Liver (tissue), 8 donors: ENCODE measurements at regions not wholly inside any gene's neighbourhood (a gene's known extent, or its start where the extent isn't known, plus 50 kb on each side); places are given as distances from the start of the nearest gene placed in this dataset.

Experiments
- DNase-seq: peaks from one replicate; pipeline ENCODE4 v3.0.0-alpha.2; 2017; ENCODE audit warnings: low spot score
- H3K27ac ChIP-seq, 2 donors: one replicate each; pipeline ENCODE4 v1.7.0; 2013; ENCODE audit warnings: inconsistent platforms in 2 of 2, low read length in 2 of 2, control low read depth in 1 of 2, low read depth in 1 of 2, mild to moderate bottlenecking in 1 of 2
- H3K27me3 ChIP-seq, 4 donors: one replicate each; pipeline versions ENCODE4 v1.6.1 to v1.7.0; 2013; ENCODE audit warnings: low read length in 3 of 4, inconsistent platforms in 1 of 4, mild to moderate bottlenecking in 1 of 4, moderate library complexity in 1 of 4; ENCODE audit not compliant: control insufficient read depth in 4 of 4, insufficient read depth in 4 of 4
- H3K36me3 ChIP-seq, 4 donors: one replicate each; pipeline versions ENCODE4 v1.6.1 to v1.7.0; 2013; ENCODE audit warnings: low read length in 3 of 4, mild to moderate bottlenecking in 3 of 4, low read depth in 1 of 4, moderate library complexity in 1 of 4; ENCODE audit not compliant: control insufficient read depth in 4 of 4, insufficient read depth in 3 of 4
- H3K4me1 ChIP-seq, 4 donors: one replicate each; pipeline versions ENCODE4 v1.6.1 to v1.7.0; 2013; ENCODE audit warnings: low read length in 3 of 4, mild to moderate bottlenecking in 3 of 4, moderate library complexity in 1 of 4; ENCODE audit not compliant: control insufficient read depth in 4 of 4, insufficient read depth in 4 of 4
- H3K4me3 ChIP-seq, 3 donors: one replicate each; pipeline versions ENCODE4 v1.6.1 to v1.7.0; 2013; ENCODE audit warnings: low read length in 3 of 3, control low read depth in 1 of 3, low read depth in 1 of 3, mild to moderate bottlenecking in 1 of 3
- H3K9ac ChIP-seq, 2 donors: one replicate each; pipeline ENCODE4 v1.7.0; 2013; ENCODE audit warnings: low read length in 2 of 2, mild to moderate bottlenecking in 2 of 2, moderate library complexity in 2 of 2, control low read depth in 1 of 2, low read depth in 1 of 2
- H3K9me3 ChIP-seq, 4 donors: one replicate each; pipeline versions ENCODE4 v1.6.1 to v1.7.0; 2013; ENCODE audit warnings: low read length in 3 of 4; ENCODE audit not compliant: control insufficient read depth in 4 of 4
- EGR1 ChIP-seq, 2 donors: IDR thresholded peaks; 2 replicates each; pipeline ENCODE4 v1.6.1; 2016 to 2018; ENCODE audit warnings: antibody characterized with exemption in 2 of 2, low read depth in 2 of 2
- FOXA2 ChIP-seq: IDR thresholded peaks from 2 replicates; pipeline ENCODE4 v1.6.1; 2016; ENCODE audit warnings: antibody characterized with exemption
- HNF4A ChIP-seq, 2 donors: conservative IDR thresholded peaks; 2 replicates each; pipeline ENCODE4 v1.6.1; 2016; ENCODE audit warnings: antibody characterized with exemption in 2 of 2, mild to moderate bottlenecking in 2 of 2
- HNF4G ChIP-seq: IDR thresholded peaks from 2 replicates; pipeline ENCODE4 v1.6.1; 2016; ENCODE audit warnings: antibody characterized with exemption
- NR2F2 ChIP-seq: IDR thresholded peaks from 2 replicates; pipeline ENCODE4 v1.6.1; 2016; ENCODE audit warnings: antibody characterized with exemption
- RAD21 ChIP-seq, 2 donors: IDR thresholded peaks; 2 replicates each; pipeline ENCODE4 v1.6.1; 2016; ENCODE audit warnings: antibody characterized with exemption in 2 of 2, mild to moderate bottlenecking in 2 of 2
- SP1 ChIP-seq: IDR thresholded peaks from 2 replicates; pipeline ENCODE4 v1.6.1; 2018; ENCODE audit warnings: antibody characterized with exemption, mild to moderate bottlenecking
- YY1 ChIP-seq: IDR thresholded peaks from 2 replicates; pipeline ENCODE4 v1.6.1; 2016; ENCODE audit warnings: antibody characterized with exemption, mild to moderate bottlenecking
- WGBS: extraction: QIAGEN DNeasy Blood & Tissue Kit; methylation state at CpG from one replicate; pipeline ENCODE4 v1.1.7; 2013; 5-methylcytosine and 5-hydroxymethylcytosine counted together
- TF ChIP-seq, protein P1 (sequence below): IDR thresholded peaks from 2 replicates; pipeline ENCODE4 v1.6.1; 2016; ENCODE audit warnings: antibody characterized with exemption
- TF ChIP-seq, protein P2 (sequence below): IDR thresholded peaks from 2 replicates; pipeline ENCODE4 v1.6.1; 2016; ENCODE audit warnings: antibody characterized with exemption
- TF ChIP-seq, protein P3 (sequence below): fragments of 150-350 bp; IDR thresholded peaks from 2 replicates; pipeline ENCODE4 v1.5.1; 2017; ENCODE audit warnings: improper control_type of control experiment, low read depth, low read length; ENCODE audit not compliant: missing input control
- TF ChIP-seq, protein P4 (sequence below): IDR thresholded peaks from 2 replicates; pipeline ENCODE4 v1.6.1; 2016; ENCODE audit warnings: antibody characterized with exemption, mild to moderate bottlenecking
- TF ChIP-seq, protein P5 (sequence below): IDR thresholded peaks from 2 replicates; pipeline ENCODE4 v1.6.1; 2016; ENCODE audit warnings: antibody characterized with exemption
- donor health status: healthy.
- donor health status: healthy.
- donor health status: healthy.
- donor health status: healthy.
- donor health status: healthy.

DNA sequence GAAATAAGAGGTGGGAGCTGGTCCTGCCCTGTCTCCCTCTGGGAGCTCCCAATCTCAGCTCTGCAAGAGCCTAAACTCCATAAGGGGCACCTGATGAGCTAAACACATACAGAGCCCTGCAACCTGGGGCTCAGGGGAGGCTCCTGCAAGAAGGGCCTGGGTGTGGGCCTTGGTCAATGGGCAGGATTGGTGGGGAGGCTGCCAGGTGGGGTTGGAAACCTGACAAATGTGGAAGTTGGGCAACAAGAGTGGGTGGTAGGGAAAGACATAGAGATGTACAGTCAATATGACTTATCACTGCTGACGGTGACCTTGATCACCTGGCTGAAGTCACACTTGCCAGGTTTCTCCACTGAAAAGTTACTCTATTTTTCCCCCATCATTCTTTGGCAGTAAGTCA, 209.9 kb downstream of the TTC32 start:
- TF ChIP-seq EGR1 (IDR thresholded peaks at IDR 0.05; ENCODE audit: low read depth in 2 of 2) (peak in 1 of 2 donors; percentile 53), HNF4A (conservative IDR thresholded peaks at IDR 0.05) (no peak)

DNA sequence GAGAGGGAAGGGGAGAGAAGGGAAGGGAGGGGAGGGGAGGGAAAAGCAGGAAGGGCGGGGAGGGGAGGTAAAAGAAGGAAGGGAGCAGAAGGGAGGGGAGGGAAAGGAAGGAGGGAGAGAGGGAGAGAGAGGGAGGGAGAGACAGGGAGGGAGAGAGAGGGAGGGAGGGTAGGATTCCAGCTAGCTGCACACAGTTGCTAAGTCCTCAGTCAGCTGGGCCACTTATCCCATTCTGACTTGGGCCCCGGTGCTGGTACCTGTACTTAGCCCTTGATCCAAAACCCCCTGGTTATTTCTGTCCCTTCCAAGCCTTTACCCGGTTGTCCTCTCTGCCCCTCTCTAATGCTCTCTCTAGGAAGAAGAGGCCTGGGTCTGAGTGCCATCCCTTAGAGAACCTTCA, 211.4 kb downstream of the TTC32 start:
- no peaks in the 10 kb centered on the region for H3K27me3 ChIP-seq
- no peak overlapping the region for H3K27ac ChIP-seq
- 82% methylated on average over 3 of the region's 3 CpGs for WGBS
- TF ChIP-seq, protein P1, sequence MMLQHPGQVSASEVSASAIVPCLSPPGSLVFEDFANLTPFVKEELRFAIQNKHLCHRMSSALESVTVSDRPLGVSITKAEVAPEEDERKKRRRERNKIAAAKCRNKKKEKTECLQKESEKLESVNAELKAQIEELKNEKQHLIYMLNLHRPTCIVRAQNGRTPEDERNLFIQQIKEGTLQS: no peak
- TF ChIP-seq HNF4A (conservative IDR thresholded peaks at IDR 0.05): no peak
- TF ChIP-seq, protein P2, sequence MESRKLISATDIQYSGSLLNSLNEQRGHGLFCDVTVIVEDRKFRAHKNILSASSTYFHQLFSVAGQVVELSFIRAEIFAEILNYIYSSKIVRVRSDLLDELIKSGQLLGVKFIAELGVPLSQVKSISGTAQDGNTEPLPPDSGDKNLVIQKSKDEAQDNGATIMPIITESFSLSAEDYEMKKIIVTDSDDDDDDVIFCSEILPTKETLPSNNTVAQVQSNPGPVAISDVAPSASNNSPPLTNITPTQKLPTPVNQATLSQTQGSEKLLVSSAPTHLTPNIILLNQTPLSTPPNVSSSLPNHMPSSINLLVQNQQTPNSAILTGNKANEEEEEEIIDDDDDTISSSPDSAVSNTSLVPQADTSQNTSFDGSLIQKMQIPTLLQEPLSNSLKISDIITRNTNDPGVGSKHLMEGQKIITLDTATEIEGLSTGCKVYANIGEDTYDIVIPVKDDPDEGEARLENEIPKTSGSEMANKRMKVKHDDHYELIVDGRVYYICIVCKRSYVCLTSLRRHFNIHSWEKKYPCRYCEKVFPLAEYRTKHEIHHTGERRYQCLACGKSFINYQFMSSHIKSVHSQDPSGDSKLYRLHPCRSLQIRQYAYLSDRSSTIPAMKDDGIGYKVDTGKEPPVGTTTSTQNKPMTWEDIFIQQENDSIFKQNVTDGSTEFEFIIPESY: no peak
- no peak for TF ChIP-seq FOXA2
- TF ChIP-seq, protein P3, sequence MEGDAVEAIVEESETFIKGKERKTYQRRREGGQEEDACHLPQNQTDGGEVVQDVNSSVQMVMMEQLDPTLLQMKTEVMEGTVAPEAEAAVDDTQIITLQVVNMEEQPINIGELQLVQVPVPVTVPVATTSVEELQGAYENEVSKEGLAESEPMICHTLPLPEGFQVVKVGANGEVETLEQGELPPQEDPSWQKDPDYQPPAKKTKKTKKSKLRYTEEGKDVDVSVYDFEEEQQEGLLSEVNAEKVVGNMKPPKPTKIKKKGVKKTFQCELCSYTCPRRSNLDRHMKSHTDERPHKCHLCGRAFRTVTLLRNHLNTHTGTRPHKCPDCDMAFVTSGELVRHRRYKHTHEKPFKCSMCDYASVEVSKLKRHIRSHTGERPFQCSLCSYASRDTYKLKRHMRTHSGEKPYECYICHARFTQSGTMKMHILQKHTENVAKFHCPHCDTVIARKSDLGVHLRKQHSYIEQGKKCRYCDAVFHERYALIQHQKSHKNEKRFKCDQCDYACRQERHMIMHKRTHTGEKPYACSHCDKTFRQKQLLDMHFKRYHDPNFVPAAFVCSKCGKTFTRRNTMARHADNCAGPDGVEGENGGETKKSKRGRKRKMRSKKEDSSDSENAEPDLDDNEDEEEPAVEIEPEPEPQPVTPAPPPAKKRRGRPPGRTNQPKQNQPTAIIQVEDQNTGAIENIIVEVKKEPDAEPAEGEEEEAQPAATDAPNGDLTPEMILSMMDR: no peak
- no peak for TF ChIP-seq SP1
- H3K9me3 ChIP-seq: no peaks in the 10 kb centered on the region
- H3K4me3 ChIP-seq: no peak overlapping the region
- no peak for DNase-seq
- no peak overlapping the region for H3K9ac ChIP-seq
- H3K36me3 ChIP-seq: no peaks in the 10 kb centered on the region
- no peaks in the 10 kb centered on the region for H3K4me1 ChIP-seq

More for the DNA sequence above, 209.9 kb downstream of the TTC32 start:
- H3K4me1 ChIP-seq: no peaks in the 10 kb centered on the region
- H3K27me3 ChIP-seq: no peaks in the 10 kb centered on the region
- H3K9me3 ChIP-seq: peaks cover 0 to 2% (median 0%) of the 10 kb centered on the region in 4 donors
- no peak overlapping the region for H3K27ac ChIP-seq
- H3K36me3 ChIP-seq: no peaks in the 10 kb centered on the region
- 57% methylated on average over 1 of the region's 1 CpG for WGBS
- no peak for DNase-seq
- no peak overlapping the region for H3K9ac ChIP-seq
- H3K4me3 ChIP-seq: no peak overlapping the region

DNA sequence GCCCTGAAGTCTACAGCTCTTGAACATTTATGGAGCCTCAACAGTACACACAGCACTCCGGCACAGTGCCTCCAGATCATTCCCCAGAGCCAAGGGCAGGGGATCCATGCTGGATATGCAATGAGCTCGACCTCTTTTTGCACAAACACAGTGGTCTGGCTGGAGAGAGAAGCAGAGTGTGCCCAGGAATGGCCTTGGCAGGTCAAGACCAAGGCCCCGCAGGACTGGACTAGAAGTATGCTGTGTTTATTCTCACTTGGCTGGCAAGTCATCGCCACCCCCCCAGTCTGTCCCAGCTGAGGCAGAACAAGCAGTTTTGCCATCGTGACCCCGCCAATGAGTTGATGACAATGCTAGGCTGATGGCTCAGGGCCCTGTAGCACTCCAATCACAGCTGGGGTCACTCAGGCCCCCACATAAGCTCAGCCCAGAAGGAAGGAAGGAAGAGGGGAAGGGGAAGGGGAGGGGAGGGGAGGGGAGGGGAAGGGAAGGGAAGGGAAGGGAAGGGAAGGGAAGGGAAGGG, 212.1 kb downstream of the TTC32 start:
- Histone ChIP-seq H3K9ac (no peak overlapping the region), H3K9me3 (no peaks in the 10 kb centered on the region), H3K27ac (no peak overlapping the region), H3K4me3 (no peak overlapping the region), H3K36me3 (no peaks in the 10 kb centered on the region), H3K27me3 (no peaks in the 10 kb centered on the region), H3K4me1 (no peaks in the 10 kb centered on the region)
- no peak for DNase-seq
- TF ChIP-seq, protein P3: no peak
- TF ChIP-seq RAD21 (IDR thresholded peaks at IDR 0.05) (no peak), YY1 (no peak), SP1 (no peak), NR2F2 (no peak), HNF4G (no peak), HNF4A (conservative IDR thresholded peaks at IDR 0.05) (no peak)
- TF ChIP-seq, protein P1: no peak
- TF ChIP-seq, protein P4, sequence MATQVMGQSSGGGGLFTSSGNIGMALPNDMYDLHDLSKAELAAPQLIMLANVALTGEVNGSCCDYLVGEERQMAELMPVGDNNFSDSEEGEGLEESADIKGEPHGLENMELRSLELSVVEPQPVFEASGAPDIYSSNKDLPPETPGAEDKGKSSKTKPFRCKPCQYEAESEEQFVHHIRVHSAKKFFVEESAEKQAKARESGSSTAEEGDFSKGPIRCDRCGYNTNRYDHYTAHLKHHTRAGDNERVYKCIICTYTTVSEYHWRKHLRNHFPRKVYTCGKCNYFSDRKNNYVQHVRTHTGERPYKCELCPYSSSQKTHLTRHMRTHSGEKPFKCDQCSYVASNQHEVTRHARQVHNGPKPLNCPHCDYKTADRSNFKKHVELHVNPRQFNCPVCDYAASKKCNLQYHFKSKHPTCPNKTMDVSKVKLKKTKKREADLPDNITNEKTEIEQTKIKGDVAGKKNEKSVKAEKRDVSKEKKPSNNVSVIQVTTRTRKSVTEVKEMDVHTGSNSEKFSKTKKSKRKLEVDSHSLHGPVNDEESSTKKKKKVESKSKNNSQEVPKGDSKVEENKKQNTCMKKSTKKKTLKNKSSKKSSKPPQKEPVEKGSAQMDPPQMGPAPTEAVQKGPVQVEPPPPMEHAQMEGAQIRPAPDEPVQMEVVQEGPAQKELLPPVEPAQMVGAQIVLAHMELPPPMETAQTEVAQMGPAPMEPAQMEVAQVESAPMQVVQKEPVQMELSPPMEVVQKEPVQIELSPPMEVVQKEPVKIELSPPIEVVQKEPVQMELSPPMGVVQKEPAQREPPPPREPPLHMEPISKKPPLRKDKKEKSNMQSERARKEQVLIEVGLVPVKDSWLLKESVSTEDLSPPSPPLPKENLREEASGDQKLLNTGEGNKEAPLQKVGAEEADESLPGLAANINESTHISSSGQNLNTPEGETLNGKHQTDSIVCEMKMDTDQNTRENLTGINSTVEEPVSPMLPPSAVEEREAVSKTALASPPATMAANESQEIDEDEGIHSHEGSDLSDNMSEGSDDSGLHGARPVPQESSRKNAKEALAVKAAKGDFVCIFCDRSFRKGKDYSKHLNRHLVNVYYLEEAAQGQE: no peak
- TF ChIP-seq, protein P5, sequence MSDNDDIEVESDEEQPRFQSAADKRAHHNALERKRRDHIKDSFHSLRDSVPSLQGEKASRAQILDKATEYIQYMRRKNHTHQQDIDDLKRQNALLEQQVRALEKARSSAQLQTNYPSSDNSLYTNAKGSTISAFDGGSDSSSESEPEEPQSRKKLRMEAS: no peak
- 94% methylated on average over 6 of the region's 6 CpGs for WGBS
